H1 (cell line): ENCODE measurements at regions not wholly inside any gene's neighbourhood (a gene's known extent, or its start where the extent isn't known, plus 50 kb on each side); places are given as distances from the start of the nearest gene placed in this dataset.

Experiments
- CTCF ChIA-PET: fragments of 300-600 bp; sonication (Branson Sonifier 250); formaldehyde crosslinking; loops from one replicate; lab custom pipeline; 2021; ENCODE audit not compliant: partially characterized antibody; lab: Charles Lee
- POLR2A ChIA-PET: fragments of 300-600 bp; sonication (Branson Sonifier 250); formaldehyde crosslinking; loops from one replicate; lab custom pipeline; 2021; ENCODE audit warnings: inconsistent platforms; ENCODE audit not compliant: partially characterized antibody; lab: Charles Lee
- DNase-seq, 2 experiments: peaks; one replicate each; pipeline versions ENCODE4 v3.0.0 to v3.0.0-alpha.2; 2010 to 2022; ENCODE audit warnings: low spot score in 2 of 2, low read depth in 1 of 2, mixed read lengths in 1 of 2
- FAIRE-seq: peaks from 2 replicates; lab custom pipeline; 2011; peaks lifted over from hg19 to GRCh38; lab: Jason Lieb, UNC
- H2AFZ ChIP-seq: 2 replicates; pipeline ENCODE4 v1.8.1; 2012; ENCODE audit warnings: low read length, inconsistent platforms
- H2AK5ac ChIP-seq: 2 replicates; pipeline ENCODE4 v1.6.1; 2013; ENCODE audit warnings: low read depth, low read length
- H2BK120ac ChIP-seq: replicated peaks from 2 replicates; pipeline ENCODE3; 2013; ENCODE audit warnings: low read depth, low read length, inconsistent platforms
- H2BK12ac ChIP-seq: 2 replicates; pipeline ENCODE4 v1.6.1; 2013; ENCODE audit warnings: low read depth, low read length
- H2BK15ac ChIP-seq: 2 replicates; pipeline ENCODE4 v1.6.1; 2013; ENCODE audit warnings: low read length
- H2BK20ac ChIP-seq: 2 replicates; pipeline ENCODE4 v1.6.1; 2013; ENCODE audit warnings: low read length
- H2BK5ac ChIP-seq: 2 replicates; pipeline ENCODE4 v1.6.1; 2013; ENCODE audit warnings: low read depth, low read length
- H3K14ac ChIP-seq: 2 replicates; pipeline ENCODE4 v1.6.1; 2013; ENCODE audit warnings: inconsistent platforms; ENCODE audit not compliant: insufficient read length
- H3K18ac ChIP-seq: 2 replicates; pipeline ENCODE4 v1.6.1; 2013; ENCODE audit warnings: low read length; ENCODE audit errors: extremely low read depth
- H3K23ac ChIP-seq: 2 replicates; pipeline ENCODE4 v1.6.1; 2013; ENCODE audit warnings: inconsistent platforms; ENCODE audit not compliant: insufficient read length
- H3K23me2 ChIP-seq: 2 replicates; pipeline ENCODE4 v1.6.1; 2013; ENCODE audit warnings: low read depth, low read length
- H3K27ac ChIP-seq: 2 replicates; pipeline ENCODE4 v1.6.1; 2011; ENCODE audit warnings: low read depth, low read length, inconsistent platforms
- H3K27me3 ChIP-seq, 4 experiments: replicated peaks in 1 of 4; 1 replicate in 1 of 4; 2 replicates in 3 of 4; pipeline versions ENCODE4 v1.6.1 to v1.8.1; 2011 to 2013; ENCODE audit warnings: low read length in 3 of 4, mild to moderate bottlenecking in 3 of 4, inconsistent platforms in 2 of 4, mixed read lengths in 2 of 4, moderate library complexity in 1 of 4; ENCODE audit not compliant: control insufficient read depth in 3 of 4, insufficient read depth in 3 of 4; ENCODE audit errors: extremely low read depth in 1 of 4
- H3K36me3 ChIP-seq, 4 experiments: 2 replicates each; pipeline versions ENCODE4 v1.6.1 to v1.8.1; 2011 to 2013; ENCODE audit warnings: mild to moderate bottlenecking in 4 of 4, low read length in 3 of 4, moderate library complexity in 2 of 4, control low read depth in 1 of 4, inconsistent platforms in 1 of 4; ENCODE audit not compliant: insufficient read depth in 4 of 4, control insufficient read depth in 2 of 4
- H3K4ac ChIP-seq: replicated peaks from 2 replicates; pipeline ENCODE3; 2013; ENCODE audit warnings: low read length, low read depth, mixed read lengths, inconsistent platforms; ENCODE audit not compliant: insufficient read length
- H3K4me1 ChIP-seq, 4 experiments: replicated peaks in 1 of 4; 1 replicate in 1 of 4; 2 replicates in 3 of 4; pipeline versions ENCODE4 v1.6.1 to v1.8.1; 2011 to 2013; ENCODE audit warnings: low read length in 3 of 4, inconsistent platforms in 2 of 4, mixed read lengths in 1 of 4; ENCODE audit not compliant: insufficient read depth in 4 of 4, control insufficient read depth in 3 of 4
- H3K4me2 ChIP-seq, 2 experiments: 2 replicates each; pipeline versions ENCODE4 v1.6.1 to v1.8.1; 2011 to 2013; ENCODE audit warnings: low read depth in 2 of 2, low read length in 2 of 2, control low read depth in 1 of 2, inconsistent platforms in 1 of 2, mild to moderate bottlenecking in 1 of 2; ENCODE audit not compliant: insufficient read depth in 1 of 2
- H3K4me3 ChIP-seq, 4 experiments: fragments of 200-600, 300-600 bp in 1 of 4; sonication (generic), shearing (Covaris generic), sonication (Bioruptor Twin) in 1 of 4; 2 replicates each; pipeline versions ENCODE4 v1.5.1 to v1.8.1; 2011 to 2016; ENCODE audit warnings: low read length in 4 of 4, low read depth in 3 of 4, control low read depth in 2 of 4, inconsistent platforms in 2 of 4, mild to moderate bottlenecking in 2 of 4, mixed read lengths in 1 of 4, moderate library complexity in 1 of 4; ENCODE audit not compliant: insufficient read depth in 2 of 4; ENCODE audit errors: extremely low read depth in 1 of 4
- H3K56ac ChIP-seq: replicated peaks from 2 replicates; pipeline ENCODE3; 2013; ENCODE audit warnings: low read depth, mild to moderate bottlenecking, mixed read lengths, low read length, inconsistent platforms; ENCODE audit not compliant: insufficient read length
- H3K79me1 ChIP-seq: 2 replicates; pipeline ENCODE4 v1.6.1; 2013; ENCODE audit warnings: low read depth, low read length, control low read depth
- H3K79me2 ChIP-seq, 2 experiments: 2 replicates each; pipeline versions ENCODE4 v1.6.1 to v1.8.1; 2012 to 2013; ENCODE audit warnings: low read length in 2 of 2, mild to moderate bottlenecking in 2 of 2, inconsistent platforms in 1 of 2; ENCODE audit not compliant: insufficient read depth in 2 of 2, control insufficient read depth in 1 of 2
- H3K9ac ChIP-seq, 4 experiments: replicated peaks in 1 of 4; 1 replicate in 1 of 4; 2 replicates in 3 of 4; pipeline versions ENCODE4 v1.6.1 to v1.8.1; 2011 to 2013; ENCODE audit warnings: low read depth in 3 of 4, low read length in 3 of 4, control low read depth in 2 of 4, mild to moderate bottlenecking in 2 of 4, moderate library complexity in 2 of 4, inconsistent platforms in 1 of 4; ENCODE audit errors: extremely low read depth in 1 of 4
- H3K9me3 ChIP-seq, 2 experiments: 2 replicates each; pipeline versions ENCODE4 v1.6.1 to v1.8.1; 2012 to 2013; ENCODE audit warnings: mild to moderate bottlenecking in 2 of 2, moderate library complexity in 2 of 2, control low read depth in 1 of 2, inconsistent platforms in 1 of 2, low read depth in 1 of 2, low read length in 1 of 2, mixed read lengths in 1 of 2; ENCODE audit not compliant: insufficient read depth in 2 of 2
- H4K20me1 ChIP-seq, 2 experiments: replicated peaks in 1 of 2; 2 replicates each; pipeline versions ENCODE3 to v1.8.1; 2011 to 2013; ENCODE audit warnings: inconsistent platforms in 2 of 2, low read length in 2 of 2, mild to moderate bottlenecking in 1 of 2; ENCODE audit not compliant: insufficient read depth in 2 of 2, control insufficient read depth in 1 of 2
- H4K5ac ChIP-seq: 2 replicates; pipeline ENCODE4 v1.6.1; 2013; ENCODE audit warnings: low read length, low read depth, mixed read lengths, inconsistent platforms; ENCODE audit not compliant: insufficient read length
- H4K8ac ChIP-seq: 2 replicates; pipeline ENCODE4 v1.8.0; 2013; ENCODE audit warnings: mild to moderate bottlenecking, moderate library complexity, low read length, inconsistent platforms; ENCODE audit not compliant: insufficient read depth; ENCODE audit errors: extremely low read depth
- H4K91ac ChIP-seq: replicated peaks from 2 replicates; pipeline ENCODE3; 2013; ENCODE audit warnings: low read length, mixed read lengths, inconsistent platforms; ENCODE audit not compliant: insufficient read length
- CHD1 ChIP-seq: IDR thresholded peaks from 2 replicates; pipeline ENCODE4 v1.6.1; 2012; ENCODE audit warnings: low read depth, low read length, improper control_type of control experiment
- CTBP2 ChIP-seq: IDR thresholded peaks from 2 replicates; pipeline ENCODE4 v1.7.0; 2011; ENCODE audit warnings: borderline replicate concordance, mild to moderate bottlenecking, moderate library complexity, mixed read lengths, low read length; ENCODE audit not compliant: insufficient read depth, insufficient read length
- EGR1 ChIP-seq: IDR thresholded peaks from 2 replicates; pipeline ENCODE4 v1.6.1; 2011; ENCODE audit warnings: low read depth, low read length, borderline replicate concordance
- HDAC2 ChIP-seq, 2 experiments: fragments of 300-600 bp in 1 of 2; sonication (generic) in 1 of 2; IDR thresholded peaks; 2 replicates each; pipeline ENCODE4 v1.6.1; 2011 to 2012; ENCODE audit warnings: low read depth in 2 of 2, low read length in 2 of 2, mild to moderate bottlenecking in 2 of 2, moderate library complexity in 2 of 2, borderline replicate concordance in 1 of 2, inconsistent platforms in 1 of 2
- MAFK ChIP-seq: IDR thresholded peaks from 2 replicates; pipeline ENCODE4 v1.6.1; 2012; ENCODE audit warnings: low read depth, mild to moderate bottlenecking, improper control_type of control experiment, low read length
- POU5F1 ChIP-seq: IDR thresholded peaks from 2 replicates; pipeline ENCODE4 v1.6.1; 2011; ENCODE audit warnings: low read depth, mild to moderate bottlenecking, low read length, moderate library complexity
- RNF2 ChIP-seq: fragments of 200-900, 300-1000 bp; sonication (generic); IDR thresholded peaks from 2 replicates; pipeline ENCODE4 v1.7.1; 2016; ENCODE audit warnings: borderline replicate concordance, low read depth, mild to moderate bottlenecking, antibody characterized with exemption, low read length; ENCODE audit not compliant: poor library complexity, severe bottlenecking; ENCODE audit errors: missing control alignments
- RXRA ChIP-seq: IDR thresholded peaks from 2 replicates; pipeline ENCODE4 v1.6.1; 2011; ENCODE audit warnings: low read depth, mild to moderate bottlenecking, low read length, moderate library complexity; ENCODE audit not compliant: insufficient read depth
- SP1 ChIP-seq: IDR thresholded peaks from 2 replicates; pipeline ENCODE4 v1.6.1; 2011; ENCODE audit warnings: low read depth, low read length
- WGBS, 2 experiments: shearing (Covaris generic) in 1 of 2; methylation state at CpG; one replicate each; pipeline versions ENCODE4 v1.1.6 to v1.1.7; 2013 to 2015; ENCODE audit warnings: low lambda C conversion rate in 2 of 2, mixed read lengths in 2 of 2, inconsistent platforms in 1 of 2, low coverage in 1 of 2, missing lambda C conversion rate in 1 of 2; ENCODE audit not compliant: insufficient replicate concordance in 2 of 2, insufficient coverage in 1 of 2, insufficient read length in 1 of 2; ENCODE audit errors: extremely low coverage in 1 of 2, missing lambda C conversion rate in 1 of 2; 5-methylcytosine and 5-hydroxymethylcytosine counted together
- TF ChIP-seq, protein P1 (sequence below): IDR thresholded peaks from 2 replicates; pipeline ENCODE4 v1.6.1; 2012; ENCODE audit warnings: inconsistent platforms
- TF ChIP-seq, protein P2 (sequence below), 3 experiments: IDR thresholded peaks; 1 replicate in 2 of 3; 2 replicates in 1 of 3; pipeline versions ENCODE4 v1.5.1 to v1.6.1; 2011; ENCODE audit warnings: low read length in 3 of 3, mild to moderate bottlenecking in 3 of 3, inconsistent platforms in 2 of 3, low read depth in 1 of 3, moderate library complexity in 1 of 3; ENCODE audit not compliant: insufficient read depth in 1 of 3; ENCODE audit errors: control extremely low read depth in 1 of 3

DNA sequence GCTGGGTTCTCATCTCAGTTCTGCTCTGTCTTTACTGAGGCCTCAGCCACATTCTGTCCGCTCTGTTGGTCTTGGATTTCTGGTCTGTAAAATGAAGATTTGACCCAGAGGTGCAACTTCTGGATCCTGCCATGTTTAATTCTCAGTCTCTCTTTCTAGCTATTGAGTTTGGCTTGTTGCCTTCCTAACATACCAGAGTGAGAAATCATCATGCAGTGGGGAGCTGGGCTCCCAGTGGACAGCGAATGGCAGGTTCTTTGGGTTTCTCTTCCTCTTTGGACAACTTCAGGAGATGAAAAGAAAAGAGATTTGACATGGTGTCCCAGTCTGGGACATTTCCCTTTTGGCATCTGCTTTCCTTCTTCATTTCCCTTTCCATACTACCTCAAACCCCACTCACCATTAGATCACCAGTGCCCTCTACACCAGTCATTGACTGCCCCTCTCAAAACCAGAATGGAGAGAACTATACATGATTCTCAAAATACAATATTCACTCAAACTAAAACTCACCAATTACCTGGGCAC is 334.7 kb downstream of the ACTL7B start:
- Histone ChIP-seq H2AFZ (no peak overlapping the region), H4K8ac (no peak overlapping the region), H3K18ac (no peak overlapping the region), H3K4me3 (no peak overlapping the region), H3K9me3 (no peaks in the 10 kb centered on the region), H3K27ac (no peak overlapping the region), H3K23me2 (no peaks in the 10 kb centered on the region), H3K79me2 (no peaks in the 10 kb centered on the region), H2BK15ac (no peak overlapping the region), H3K23ac (no peak overlapping the region), H3K9ac (no peak overlapping the region), H2BK20ac (no peak overlapping the region), H2BK5ac (no peak overlapping the region), H4K91ac (no peak overlapping the region), H2BK120ac (no peak overlapping the region), H2BK12ac (no peak overlapping the region), H2AK5ac (no peak overlapping the region), H3K4ac (no peak overlapping the region), H4K5ac (no peak overlapping the region), H3K4me1 (no peaks in the 10 kb centered on the region), H3K56ac (no peak overlapping the region), H4K20me1 (no peaks in the 10 kb centered on the region), H3K36me3 (no peaks in the 10 kb centered on the region), H3K27me3 (no peaks in the 10 kb centered on the region), H3K79me1 (no peaks in the 10 kb centered on the region), H3K14ac (no peak overlapping the region), H3K4me2 (no peak overlapping the region)
- POLR2A ChIA-PET: no interaction called here
- whole genome bisulfite sequencing, 2 experiments: 95% methylated on average over 2 of the region's 2 CpGs; no CpG with 5 or more reads in 1 of the 2 experiments
- CTCF ChIA-PET: interaction anchor here (0.9 to 1.7 kb wide), 3 partner anchors 15 to 240 kb away, joined by 3 read pairs; no protein-coding TSS in a partner anchor
- DNase-seq: no peak
- no peak for FAIRE-seq
- no peak for TF ChIP-seq RNF2
- no peak for TF ChIP-seq CTBP2
- TF ChIP-seq CHD1: no peak
- TF ChIP-seq, protein P1, sequence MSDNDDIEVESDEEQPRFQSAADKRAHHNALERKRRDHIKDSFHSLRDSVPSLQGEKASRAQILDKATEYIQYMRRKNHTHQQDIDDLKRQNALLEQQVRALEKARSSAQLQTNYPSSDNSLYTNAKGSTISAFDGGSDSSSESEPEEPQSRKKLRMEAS: no peak
- no peak for TF ChIP-seq EGR1
- no peak for TF ChIP-seq HDAC2 (IDR thresholded peaks at IDR 0.05; ENCODE audit: borderline replicate concordance in 1 of 2, low read depth in 2 of 2, low read length in 2 of 2)
- TF ChIP-seq RXRA: no peak
- no peak for TF ChIP-seq POU5F1
- no peak for TF ChIP-seq SP1
- TF ChIP-seq, protein P2, sequence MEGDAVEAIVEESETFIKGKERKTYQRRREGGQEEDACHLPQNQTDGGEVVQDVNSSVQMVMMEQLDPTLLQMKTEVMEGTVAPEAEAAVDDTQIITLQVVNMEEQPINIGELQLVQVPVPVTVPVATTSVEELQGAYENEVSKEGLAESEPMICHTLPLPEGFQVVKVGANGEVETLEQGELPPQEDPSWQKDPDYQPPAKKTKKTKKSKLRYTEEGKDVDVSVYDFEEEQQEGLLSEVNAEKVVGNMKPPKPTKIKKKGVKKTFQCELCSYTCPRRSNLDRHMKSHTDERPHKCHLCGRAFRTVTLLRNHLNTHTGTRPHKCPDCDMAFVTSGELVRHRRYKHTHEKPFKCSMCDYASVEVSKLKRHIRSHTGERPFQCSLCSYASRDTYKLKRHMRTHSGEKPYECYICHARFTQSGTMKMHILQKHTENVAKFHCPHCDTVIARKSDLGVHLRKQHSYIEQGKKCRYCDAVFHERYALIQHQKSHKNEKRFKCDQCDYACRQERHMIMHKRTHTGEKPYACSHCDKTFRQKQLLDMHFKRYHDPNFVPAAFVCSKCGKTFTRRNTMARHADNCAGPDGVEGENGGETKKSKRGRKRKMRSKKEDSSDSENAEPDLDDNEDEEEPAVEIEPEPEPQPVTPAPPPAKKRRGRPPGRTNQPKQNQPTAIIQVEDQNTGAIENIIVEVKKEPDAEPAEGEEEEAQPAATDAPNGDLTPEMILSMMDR (IDR thresholded peaks at IDR 0.05; ENCODE audit: control extremely low read depth in 1 of 3, insufficient read depth in 1 of 3, low read depth in 1 of 3, low read length in 3 of 3): no peak
- TF ChIP-seq MAFK: no peak
